ENCODE measurements at regions not wholly inside any gene's neighbourhood (a gene's known extent, or its start where the extent isn't known, plus 50 kb on each side); places are given as distances from the start of the nearest gene placed in this dataset.
A peak's percentile ranks its signal among the peaks of the same experiment; 100 is the strongest.

- in situ Hi-C loops (cut with MboI; ENCODE audit: low pct_unique_long_range_greater_than_20kb, low sequenced_read_pairs) = no loop called here
- no peak for DNase-seq
These were observed 69.4 kb upstream of the TLE3 start for GRCh38 chr15:70167155-70167554.

- no peak for DNase-seq
- in situ Hi-C loops (cut with MboI; ENCODE audit: low pct_unique_long_range_greater_than_20kb, low sequenced_read_pairs) = no loop called here
These were observed 68.9 kb upstream of the TLE3 start for GRCh38 chr15:70166506-70167087.

- in situ Hi-C loops (cut with MboI; ENCODE audit: low pct_unique_long_range_greater_than_20kb, low sequenced_read_pairs) = no loop called here
These were observed 68.1 kb upstream of the TLE3 start for GRCh38 chr15:70165716-70166284.

GRCh38 chr15:70164910-70165715 lies 67.4 kb upstream of the TLE3 start:
- in situ Hi-C loops (cut with MboI; ENCODE audit: low pct_unique_long_range_greater_than_20kb, low sequenced_read_pairs) = no loop called here
- no peak for DNase-seq

More at GRCh38 chr15:70165716-70166284, 68.1 kb upstream of the TLE3 start:
- DNase-seq = no peak

- DNase-seq = no peak
- in situ Hi-C loops (cut with MboI; ENCODE audit: low pct_unique_long_range_greater_than_20kb, low sequenced_read_pairs) = no loop called here
These were observed 66.6 kb upstream of the TLE3 start for GRCh38 chr15:70164156-70164900.

GRCh38 chr15:70160803-70161565 lies 63.3 kb upstream of the TLE3 start:
- no peak for DNase-seq
- in situ Hi-C loops (cut with MboI; ENCODE audit: low pct_unique_long_range_greater_than_20kb, low sequenced_read_pairs) = no loop called here

GRCh38 chr15:70160267-70160666 lies 62.5 kb upstream of the TLE3 start:
- no peak for DNase-seq
- in situ Hi-C loops (cut with MboI; ENCODE audit: low pct_unique_long_range_greater_than_20kb, low sequenced_read_pairs) = no loop called here

- in situ Hi-C loops (cut with MboI; ENCODE audit: low pct_unique_long_range_greater_than_20kb, low sequenced_read_pairs) = no loop called here
- no peak for DNase-seq
These were observed 61.9 kb upstream of the TLE3 start for GRCh38 chr15:70159713-70160009.

- no peak for DNase-seq
- in situ Hi-C loops (cut with MboI; ENCODE audit: low pct_unique_long_range_greater_than_20kb, low sequenced_read_pairs) = no loop called here
These were observed 61.4 kb upstream of the TLE3 start for GRCh38 chr15:70159001-70159712.

- no peak for DNase-seq
- in situ Hi-C loops (cut with MboI; ENCODE audit: low pct_unique_long_range_greater_than_20kb, low sequenced_read_pairs) = no loop called here
These were observed 60.7 kb upstream of the TLE3 start for GRCh38 chr15:70158309-70159000.

- in situ Hi-C loops (cut with MboI; ENCODE audit: low pct_unique_long_range_greater_than_20kb, low sequenced_read_pairs) = no loop called here
- no peak for DNase-seq
These were observed 59.1 kb upstream of the TLE3 start for GRCh38 chr15:70156671-70157271.

GRCh38 chr15:70154718-70155347 lies 57.1 kb upstream of the TLE3 start:
- peak; percentile 43 for DNase-seq

GRCh38 chr15:70153921-70154717 lies 56.4 kb upstream of the TLE3 start:
- DNase-seq = no peak

More at GRCh38 chr15:70154718-70155347, 57.1 kb upstream of the TLE3 start:
- in situ Hi-C loops (cut with MboI; ENCODE audit: low pct_unique_long_range_greater_than_20kb, low sequenced_read_pairs) = no loop called here

GRCh38 chr15:70152070-70152480 lies 54.4 kb upstream of the TLE3 start:
- in situ Hi-C loops (cut with MboI; ENCODE audit: low pct_unique_long_range_greater_than_20kb, low sequenced_read_pairs) = no loop called here
- peak; percentile 95 for DNase-seq

More at GRCh38 chr15:70153921-70154717, 56.4 kb upstream of the TLE3 start:
- in situ Hi-C loops (cut with MboI; ENCODE audit: low pct_unique_long_range_greater_than_20kb, low sequenced_read_pairs) = no loop called here

- in situ Hi-C loops (cut with MboI; ENCODE audit: low pct_unique_long_range_greater_than_20kb, low sequenced_read_pairs) = no loop called here
- no peak for DNase-seq
These were observed 53.7 kb upstream of the TLE3 start for GRCh38 chr15:70151462-70151861.

GRCh38 chr15:70151003-70151402 lies 53.3 kb upstream of the TLE3 start:
- no peak for DNase-seq
- in situ Hi-C loops (cut with MboI; ENCODE audit: low pct_unique_long_range_greater_than_20kb, low sequenced_read_pairs) = no loop called here

GRCh38 chr15:70150405-70150747 lies 52.7 kb upstream of the TLE3 start:
- in situ Hi-C loops (cut with MboI; ENCODE audit: low pct_unique_long_range_greater_than_20kb, low sequenced_read_pairs) = no loop called here

More at GRCh38 chr15:70150405-70150747, 52.7 kb upstream of the TLE3 start:
- no peak for DNase-seq

Measured in KBM-7 (cell line).